Psoas muscle (tissue), 7 donors: ENCODE measurements at regions not wholly inside any gene's neighbourhood (a gene's known extent, or its start where the extent isn't known, plus 50 kb on each side); places are given as distances from the start of the nearest gene placed in this dataset.

Source experiments
- ATAC-seq, 4 donors: fragments of 200-7000 bp; cut with Tn5 transposase; one replicate each; pipeline ENCODE4 v1.9.1; 2020; ENCODE audit warnings: moderate library complexity in 3 of 4, mild to moderate bottlenecking in 2 of 4
- DNase-seq, 2 donors: peaks; one replicate each; pipeline ENCODE4 v3.0.0-alpha.2; 2020
- H3K27ac ChIP-seq: fragments of 200-600 bp; one replicate; pipeline ENCODE4 v1.8.0; 2022
- H3K27me3 ChIP-seq, 3 donors: fragments of 200-600 bp in 1 of 3; one replicate each; pipeline versions ENCODE4 v1.6.1 to v1.8.0; 2013 to 2022; ENCODE audit warnings: low read length in 2 of 3, mild to moderate bottlenecking in 2 of 3, moderate library complexity in 1 of 3; ENCODE audit not compliant: insufficient read depth in 3 of 3
- H3K36me3 ChIP-seq, 2 donors: fragments of 200-600 bp in 1 of 2; one replicate each; pipeline versions ENCODE4 v1.6.1 to v1.8.0; 2013 to 2022; ENCODE audit warnings: low read depth in 1 of 2, mild to moderate bottlenecking in 1 of 2, moderate library complexity in 1 of 2; ENCODE audit not compliant: insufficient read depth in 1 of 2
- H3K4me1 ChIP-seq: fragments of 200-600 bp; one replicate; pipeline ENCODE4 v1.8.0; 2022
- H3K4me3 ChIP-seq: fragments of 200-600 bp; one replicate; pipeline ENCODE4 v1.8.0; 2022; ENCODE audit warnings: mild to moderate bottlenecking
- H3K9me3 ChIP-seq: fragments of 200-600 bp; one replicate; pipeline ENCODE4 v1.8.0; 2022
- CTCF ChIP-seq: fragments of 200-600 bp; IDR thresholded peaks from one replicate; pipeline ENCODE4 v1.8.0; 2022; ENCODE audit warnings: antibody characterized with exemption
- WGBS, 3 donors: extraction: QIAGEN DNeasy Blood & Tissue Kit; methylation state at CpG; one replicate each; pipeline versions ENCODE4 v1.1.6 to v1.1.7; 2013; 5-methylcytosine and 5-hydroxymethylcytosine counted together
- intact Hi-C, 2 donors: fragments of 100-400 bp; cut with DNase I; formaldehyde crosslinking; loops; one replicate each; pipeline versions ENCODE4 v1.11.0 to v1.14.2; 2022
- donor health status: healthy with polysubstance abuse.
- donor health status: DM: no; HTN: no; CAD: no; lungs with moderate emphysema.
- donor health status: Bipolar disorder and iron deficiency.
- donor health status: healthy.
- donor health status: DM: yes; HTN: yes; CAD: no.
- donor health status: DM: no; HTN: no; CAD: no.
- donor health status: DM: yes; HTN: yes; CAD: no.

DNA sequence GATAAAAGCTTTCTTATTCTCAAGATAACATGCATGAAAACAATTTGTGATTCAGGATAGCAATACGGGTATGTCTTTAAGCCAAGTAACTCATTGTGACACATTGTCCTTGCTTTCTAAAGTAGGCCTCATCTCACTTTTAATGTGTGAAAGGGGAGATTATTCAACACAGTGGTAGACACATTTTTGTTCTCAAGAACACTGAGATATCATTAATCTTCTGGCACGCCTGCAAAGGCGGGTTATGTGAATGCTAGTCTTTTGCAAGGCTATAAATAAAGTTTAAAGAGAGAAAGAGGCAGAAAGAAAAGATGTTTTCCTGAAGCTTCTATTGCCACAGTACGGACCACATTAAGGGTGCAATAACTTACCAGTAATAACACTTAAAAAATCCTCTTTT is 181.8 kb upstream of the MEF2C start:
- DNase-seq (no peak), ATAC-seq (no peak)
- H3K27me3 ChIP-seq, result no peaks in the 10 kb centered on the region
- H3K4me1 ChIP-seq, result no peaks in the 10 kb centered on the region
- intact Hi-C loops, result no loop called here
- H3K4me3 ChIP-seq, result no peak overlapping the region
- no peak overlapping the region for H3K27ac ChIP-seq
- TF ChIP-seq CTCF, result no peak
- H3K36me3 ChIP-seq, result no peaks in the 10 kb centered on the region
- 55 to 76% (median 69%) methylated on average over 4 of the region's 4 CpGs for WGBS, 3 donors
- H3K9me3 ChIP-seq, result no peaks in the 10 kb centered on the region

DNA sequence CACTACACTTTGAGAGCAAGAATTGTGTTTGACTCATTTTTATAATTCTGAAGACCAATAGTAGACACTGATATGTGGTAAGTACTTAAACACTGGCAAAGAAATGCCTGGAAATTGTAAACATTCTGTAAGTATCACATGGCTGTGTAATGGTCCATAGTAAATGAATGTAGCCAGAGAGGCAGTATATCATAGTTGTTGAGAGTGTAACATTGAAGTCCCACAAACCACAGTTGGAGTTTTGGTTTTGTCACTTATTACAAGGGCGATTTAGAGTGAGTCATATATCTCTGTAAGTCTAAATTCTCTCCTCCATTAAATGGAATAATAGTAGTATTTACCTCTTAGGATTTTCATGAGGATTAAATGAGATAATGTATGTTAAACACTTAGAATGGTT is 181.1 kb upstream of the MEF2C start:
- no peaks in the 10 kb centered on the region for H3K9me3 ChIP-seq
- no peak overlapping the region for H3K4me3 ChIP-seq
- no peaks in the 10 kb centered on the region for H3K36me3 ChIP-seq
- ATAC-seq (no peak), DNase-seq (no peak)
- 86 to 94% (median 90%) methylated on average over 1 of the region's 1 CpG for WGBS, 3 donors
- intact Hi-C loops, result no loop called here
- no peak for TF ChIP-seq CTCF
- no peak overlapping the region for H3K27ac ChIP-seq
- H3K27me3 ChIP-seq, result no peaks in the 10 kb centered on the region
- no peaks in the 10 kb centered on the region for H3K4me1 ChIP-seq

- 88 to 96% (median 93%) methylated on average over 2 of the region's 2 CpGs for WGBS, 3 donors
- intact Hi-C loops, result no loop called here
- H3K4me1 ChIP-seq, result no peaks in the 10 kb centered on the region
- H3K36me3 ChIP-seq, result no peaks in the 10 kb centered on the region
- no peaks in the 10 kb centered on the region for H3K9me3 ChIP-seq
- no peak overlapping the region for H3K27ac ChIP-seq
- TF ChIP-seq CTCF, result no peak
- no peaks in the 10 kb centered on the region for H3K27me3 ChIP-seq
- no peak for ATAC-seq
- no peak overlapping the region for H3K4me3 ChIP-seq
- no peak for DNase-seq
Measured at GRCh38 chr5:89060768-89061167, 177.8 kb upstream of the MEF2C start.

GRCh38 chr5:89059274-89059673 is 176.3 kb upstream of the MEF2C start:
- H3K27me3 ChIP-seq, result no peaks in the 10 kb centered on the region
- H3K9me3 ChIP-seq, result no peaks in the 10 kb centered on the region
- H3K4me1 ChIP-seq, result no peaks in the 10 kb centered on the region
- ATAC-seq (no peak), DNase-seq (no peak)
- no peak overlapping the region for H3K27ac ChIP-seq
- no peaks in the 10 kb centered on the region for H3K36me3 ChIP-seq
- 54 to 74% (median 60%) methylated on average over 1 of the region's 1 CpG for WGBS, 3 donors
- intact Hi-C loops, result no loop called here
- TF ChIP-seq CTCF, result no peak
- H3K4me3 ChIP-seq, result no peak overlapping the region

DNA sequence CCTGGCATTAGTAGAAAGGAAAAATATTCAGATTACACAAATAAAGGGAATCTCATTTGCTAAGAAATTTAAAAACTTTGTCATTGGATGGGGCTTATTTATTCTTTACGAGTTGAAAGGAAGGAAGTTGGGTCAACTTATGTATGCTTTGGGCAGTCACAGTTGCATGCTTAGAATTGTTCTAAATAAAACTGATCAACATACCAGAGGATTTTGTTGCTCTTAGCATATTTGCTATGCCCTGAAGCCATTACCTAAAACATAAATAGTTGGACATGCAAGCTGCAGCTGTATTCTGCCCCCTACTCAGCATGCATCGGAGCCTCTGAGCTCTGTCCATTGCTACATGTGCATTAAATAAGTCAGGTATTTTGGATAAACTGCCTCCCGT is 172.7 kb upstream of the MEF2C start:
- no peaks in the 10 kb centered on the region for H3K9me3 ChIP-seq

More for the DNA sequence above, 172.7 kb upstream of the MEF2C start:
- Histone ChIP-seq H3K36me3 (no peaks in the 10 kb centered on the region), H3K4me3 (no peak overlapping the region), H3K27ac (no peak overlapping the region), H3K27me3 (no peaks in the 10 kb centered on the region), H3K4me1 (no peaks in the 10 kb centered on the region)
- no peak for TF ChIP-seq CTCF
- DNase-seq (no peak), ATAC-seq (no peak)
- 75 to 78% (median 76%) methylated on average over 3 of the region's 3 CpGs for WGBS, 3 donors
- intact Hi-C loops, result no loop called here
